Lung (tissue), 11 donors: ENCODE measurements at regions not wholly inside any gene's neighbourhood (a gene's known extent, or its start where the extent isn't known, plus 50 kb on each side); places are given as distances from the start of the nearest gene placed in this dataset.

Experiments used
- ATAC-seq: fragments of 200-7000 bp; cut with Tn5 transposase; one replicate; pipeline ENCODE4 v1.9.1; 2020; ENCODE audit warnings: moderate number of reproducible peaks; ENCODE audit not compliant: insufficient read depth, low FRiP score
- DNase-seq, 3 donors: peaks; one replicate each; pipeline ENCODE4 v3.0.0-alpha.2; 2013 to 2017
- H3K27ac ChIP-seq, 2 donors: one replicate each; pipeline ENCODE4 v1.5.1; 2013; ENCODE audit warnings: mild to moderate bottlenecking in 2 of 2, moderate library complexity in 2 of 2, control low read depth in 1 of 2, inconsistent platforms in 1 of 2, low read depth in 1 of 2, low read length in 1 of 2
- H3K27me3 ChIP-seq, 3 donors: one replicate each; pipeline ENCODE4 v1.5.1; 2013; ENCODE audit warnings: low read length in 2 of 3; ENCODE audit not compliant: control insufficient read depth in 3 of 3, insufficient read depth in 3 of 3
- H3K36me3 ChIP-seq, 4 donors: one replicate each; pipeline ENCODE4 v1.5.1; 2013; ENCODE audit warnings: low read length in 4 of 4, mild to moderate bottlenecking in 1 of 4, moderate library complexity in 1 of 4; ENCODE audit not compliant: control insufficient read depth in 4 of 4, insufficient read depth in 4 of 4
- H3K4me1 ChIP-seq, 5 donors: one replicate each; pipeline ENCODE4 v1.5.1; 2013; ENCODE audit warnings: low read length in 5 of 5, mild to moderate bottlenecking in 2 of 5, moderate library complexity in 1 of 5; ENCODE audit not compliant: control insufficient read depth in 5 of 5, insufficient read depth in 5 of 5
- H3K4me3 ChIP-seq: one replicate; pipeline ENCODE4 v1.5.1; 2013; ENCODE audit warnings: mild to moderate bottlenecking, control low read depth, moderate library complexity
- H3K9ac ChIP-seq, 2 donors: one replicate each; pipeline ENCODE4 v1.5.1; 2013; ENCODE audit warnings: low read length in 2 of 2, control low read depth in 1 of 2; ENCODE audit not compliant: insufficient read depth in 1 of 2
- H3K9me3 ChIP-seq, 4 donors: one replicate each; pipeline ENCODE4 v1.5.1; 2013; ENCODE audit warnings: low read length in 3 of 4, mild to moderate bottlenecking in 1 of 4, moderate library complexity in 1 of 4; ENCODE audit not compliant: control insufficient read depth in 4 of 4, insufficient read depth in 3 of 4
- CTCF ChIP-seq: IDR thresholded peaks from 2 replicates; pipeline ENCODE4 v1.5.1; 2012; ENCODE audit warnings: mild to moderate bottlenecking; ENCODE audit errors: control extremely low read depth, extremely low read depth
- WGBS, 2 donors: extraction: QIAGEN DNeasy Blood & Tissue Kit; methylation state at CpG; one replicate each; pipeline ENCODE4 v1.1.7; 2013; 5-methylcytosine and 5-hydroxymethylcytosine counted together
- donor health status: control.
- donor health status: control.
- donor health status: Bipolar disorder and iron deficiency.
- donor health status: healthy.
- donor health status: DM: yes; HTN: yes; CAD: no.

GRCh38 chr13:79658333-79658975, 177.5 kb downstream of the NDFIP2 start:
- Histone ChIP-seq H3K9ac (no peak overlapping the region), H3K36me3 (no peaks in the 10 kb centered on the region), H3K27me3 (no peaks in the 10 kb centered on the region), H3K4me3 (no peak overlapping the region), H3K27ac (peak overlapping the region in 1 of 2 donors; percentile 47), H3K4me1 (peaks cover 2 to 30% (median 7%) of the 10 kb centered on the region in 5 donors), H3K9me3 (no peaks in the 10 kb centered on the region)
- TF ChIP-seq CTCF: no peak
- DNase-seq: peak in 1 of 3 donors; percentile 18
- no peak for ATAC-seq
- 71 to 89% methylated on average over 3 of the region's 3 CpGs for WGBS, 2 donors

- Histone ChIP-seq H3K4me1 (peaks cover 2 to 19% (median 6%) of the 10 kb centered on the region in 5 donors), H3K27ac (no peak overlapping the region), H3K4me3 (no peak overlapping the region), H3K9ac (no peak overlapping the region), H3K9me3 (no peaks in the 10 kb centered on the region), H3K36me3 (no peaks in the 10 kb centered on the region), H3K27me3 (no peaks in the 10 kb centered on the region)
- TF ChIP-seq CTCF: no peak
- DNase-seq: no peak
- WGBS, 2 donors: 96% methylated on average over 2 of the region's 2 CpGs
- no peak for ATAC-seq
These were observed 174.6 kb downstream of the NDFIP2 start for GRCh38 chr13:79655509-79655908.

GRCh38 chr13:79654520-79654919, 173.6 kb downstream of the NDFIP2 start:
- Histone ChIP-seq H3K27me3 (no peaks in the 10 kb centered on the region), H3K36me3 (no peaks in the 10 kb centered on the region), H3K27ac (no peak overlapping the region), H3K9me3 (no peaks in the 10 kb centered on the region), H3K4me3 (no peak overlapping the region), H3K4me1 (peaks cover 2 to 19% (median 6%) of the 10 kb centered on the region in 5 donors), H3K9ac (no peak overlapping the region)
- TF ChIP-seq CTCF: no peak
- ATAC-seq: no peak
- DNase-seq: no peak

GRCh38 chr13:79650688-79651087, 169.7 kb downstream of the NDFIP2 start:
- ATAC-seq (no peak), DNase-seq (no peak)
- Histone ChIP-seq H3K4me3 (no peak overlapping the region), H3K9me3 (no peaks in the 10 kb centered on the region), H3K4me1 (no peaks in the 10 kb centered on the region), H3K9ac (no peak overlapping the region), H3K27ac (no peak overlapping the region), H3K27me3 (no peaks in the 10 kb centered on the region), H3K36me3 (no peaks in the 10 kb centered on the region)
- TF ChIP-seq CTCF: no peak
- WGBS, 2 donors: 90 to 93% methylated on average over 4 of the region's 4 CpGs
